Memory B cell (primary cell): ENCODE measurements at regions not wholly inside any gene's neighbourhood (a gene's known extent, or its start where the extent isn't known, plus 50 kb on each side); places are given as distances from the start of the nearest gene placed in this dataset.

Source experiments
- ATAC-seq: fragments of 150-1000 bp; cut with Tn5 transposase; 2 replicates; pipeline ENCODE4 v1.10.0; 2021; ENCODE audit warnings: low read depth, mild to moderate bottlenecking, moderate library complexity
- DNase-seq, 2 donors: peaks; one replicate each; pipeline ENCODE4 v3.0.0; 2022; ENCODE audit warnings: low spot score in 2 of 2
- H3K27ac Mint-ChIP-seq: one replicate; pipeline ENCODE4 v1.8.0; 2022; ENCODE audit warnings: mild to moderate bottlenecking, moderate library complexity, mixed read lengths
- H3K27me3 Mint-ChIP-seq: one replicate; pipeline ENCODE4 v1.8.0; 2022; ENCODE audit warnings: mixed read lengths
- H3K36me3 Mint-ChIP-seq: one replicate; pipeline ENCODE4 v1.8.0; 2022; ENCODE audit warnings: mild to moderate bottlenecking, mixed read lengths
- H3K4me1 Mint-ChIP-seq: one replicate; pipeline ENCODE4 v1.8.0; 2022; ENCODE audit warnings: mixed read lengths
- H3K4me3 Mint-ChIP-seq: one replicate; pipeline ENCODE4 v1.8.0; 2022; ENCODE audit warnings: mild to moderate bottlenecking, moderate library complexity, mixed read lengths
- H3K9me3 Mint-ChIP-seq: one replicate; pipeline ENCODE4 v1.8.0; 2022; ENCODE audit warnings: mixed read lengths

- Mint-ChIP-seq H3K27me3 (peaks cover 8% of the 10 kb centered on the region), H3K36me3 (no peaks in the 10 kb centered on the region), H3K4me1 (no peaks in the 10 kb centered on the region), H3K4me3 (no peak overlapping the region), H3K9me3 (no peaks in the 10 kb centered on the region), H3K27ac (no peak overlapping the region)
- ATAC-seq (no peak), DNase-seq (no peak)
Observed at GRCh38 chr3:132236701-132237651, 80.2 kb upstream of the ACP3 start.

GRCh38 chr3:132237652-132238032 is 79.6 kb upstream of the ACP3 start:
- Mint-ChIP-seq H3K4me3 (no peak overlapping the region), H3K4me1 (no peaks in the 10 kb centered on the region), H3K27me3 (peaks cover 10% of the 10 kb centered on the region), H3K36me3 (no peaks in the 10 kb centered on the region), H3K27ac (no peak overlapping the region), H3K9me3 (no peaks in the 10 kb centered on the region)
- DNase-seq (no peak), ATAC-seq (no peak)

- Mint-ChIP-seq H3K27me3 (peaks cover 10% of the 10 kb centered on the region), H3K9me3 (no peaks in the 10 kb centered on the region), H3K36me3 (no peaks in the 10 kb centered on the region), H3K27ac (no peak overlapping the region), H3K4me3 (no peak overlapping the region), H3K4me1 (no peaks in the 10 kb centered on the region)
- DNase-seq: no peak
- no peak for ATAC-seq
Observed at GRCh38 chr3:132239587-132239986, 77.6 kb upstream of the ACP3 start.

- DNase-seq (no peak), ATAC-seq (no peak)
- Mint-ChIP-seq H3K4me3 (no peak overlapping the region), H3K27ac (no peak overlapping the region), H3K9me3 (no peaks in the 10 kb centered on the region), H3K4me1 (no peaks in the 10 kb centered on the region), H3K27me3 (peaks cover 7% of the 10 kb centered on the region), H3K36me3 (no peaks in the 10 kb centered on the region)
Observed at GRCh38 chr3:132241776-132242514, 75.3 kb upstream of the ACP3 start.

- peaks cover 9% of the 10 kb centered on the region for H3K27me3 Mint-ChIP-seq
- no peaks in the 10 kb centered on the region for H3K9me3 Mint-ChIP-seq
- no peak for ATAC-seq
- no peak for DNase-seq
- H3K36me3 Mint-ChIP-seq: no peaks in the 10 kb centered on the region
- H3K4me3 Mint-ChIP-seq: no peak overlapping the region
- H3K4me1 Mint-ChIP-seq: no peaks in the 10 kb centered on the region
- H3K27ac Mint-ChIP-seq: no peak overlapping the region
Observed at GRCh38 chr3:132242790-132243189, 74.4 kb upstream of the ACP3 start.

GRCh38 chr3:132245552-132246142 is 71.6 kb upstream of the ACP3 start:
- DNase-seq: no peak
- Mint-ChIP-seq H3K36me3 (no peaks in the 10 kb centered on the region), H3K9me3 (no peaks in the 10 kb centered on the region), H3K4me1 (no peaks in the 10 kb centered on the region), H3K27me3 (peaks cover 9% of the 10 kb centered on the region), H3K4me3 (no peak overlapping the region), H3K27ac (no peak overlapping the region)
- ATAC-seq: no peak

GRCh38 chr3:132246212-132246611 is 71.0 kb upstream of the ACP3 start:
- no peak for ATAC-seq
- no peak overlapping the region for H3K27ac Mint-ChIP-seq
- no peak overlapping the region for H3K4me3 Mint-ChIP-seq
- peaks cover 8% of the 10 kb centered on the region for H3K27me3 Mint-ChIP-seq
- H3K9me3 Mint-ChIP-seq: no peaks in the 10 kb centered on the region
- no peak for DNase-seq
- H3K4me1 Mint-ChIP-seq: no peaks in the 10 kb centered on the region
- H3K36me3 Mint-ChIP-seq: no peaks in the 10 kb centered on the region

DNA sequence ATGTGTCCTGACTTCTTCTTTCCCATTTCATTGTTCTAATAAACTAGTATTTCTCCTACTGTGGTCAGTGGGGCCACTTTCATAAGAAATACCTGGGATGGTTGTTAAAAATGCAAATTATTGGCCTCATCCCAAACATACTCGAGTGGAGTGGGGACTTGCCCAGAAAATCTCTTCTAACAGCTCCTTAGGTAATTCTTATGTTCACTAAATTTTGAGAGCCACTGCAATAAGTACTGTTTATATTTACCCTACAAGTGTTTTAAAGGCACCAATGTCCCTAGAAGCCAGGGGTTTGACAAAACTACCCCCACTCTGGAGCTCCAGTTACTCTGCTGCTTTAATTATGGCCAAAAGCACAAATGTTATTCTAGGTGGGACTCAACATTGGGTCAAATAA is 70.0 kb upstream of the ACP3 start:
- Mint-ChIP-seq H3K4me3 (no peak overlapping the region), H3K27me3 (peaks cover 3% of the 10 kb centered on the region), H3K4me1 (no peaks in the 10 kb centered on the region), H3K27ac (no peak overlapping the region), H3K9me3 (no peaks in the 10 kb centered on the region), H3K36me3 (no peaks in the 10 kb centered on the region)
- ATAC-seq: no peak
- no peak for DNase-seq

DNA sequence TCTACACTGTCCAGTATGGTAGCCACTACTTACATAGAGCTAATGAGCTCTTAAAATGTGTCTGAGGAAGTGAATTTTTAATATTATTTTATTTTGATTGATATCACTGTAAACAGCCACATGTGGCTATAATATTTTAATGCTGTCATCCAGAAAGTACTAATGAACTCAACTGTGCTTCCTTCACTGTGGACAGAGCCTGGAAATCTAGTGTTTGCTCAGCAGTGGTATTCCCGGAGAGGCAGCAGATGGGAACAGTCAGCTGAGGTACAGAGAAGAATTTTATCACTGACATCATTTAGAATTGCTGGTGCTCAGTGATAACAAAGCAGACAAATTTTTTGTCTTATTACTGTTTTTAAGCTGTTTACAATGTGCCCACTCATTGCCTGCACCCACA is 68.7 kb upstream of the ACP3 start:
- no peak for ATAC-seq
- no peaks in the 10 kb centered on the region for H3K9me3 Mint-ChIP-seq
- DNase-seq: no peak
- H3K4me1 Mint-ChIP-seq: no peaks in the 10 kb centered on the region
- H3K4me3 Mint-ChIP-seq: no peak overlapping the region
- peaks cover 4% of the 10 kb centered on the region for H3K27me3 Mint-ChIP-seq
- H3K36me3 Mint-ChIP-seq: no peaks in the 10 kb centered on the region
- H3K27ac Mint-ChIP-seq: no peak overlapping the region

- DNase-seq (peak; percentile 7 to 9), ATAC-seq (no peak)
- Mint-ChIP-seq H3K27me3 (peaks cover 2% of the 10 kb centered on the region), H3K4me3 (no peak overlapping the region), H3K36me3 (no peaks in the 10 kb centered on the region), H3K4me1 (no peaks in the 10 kb centered on the region), H3K27ac (no peak overlapping the region), H3K9me3 (no peaks in the 10 kb centered on the region)
Observed at GRCh38 chr3:132253262-132253878, 63.8 kb upstream of the ACP3 start.

DNA sequence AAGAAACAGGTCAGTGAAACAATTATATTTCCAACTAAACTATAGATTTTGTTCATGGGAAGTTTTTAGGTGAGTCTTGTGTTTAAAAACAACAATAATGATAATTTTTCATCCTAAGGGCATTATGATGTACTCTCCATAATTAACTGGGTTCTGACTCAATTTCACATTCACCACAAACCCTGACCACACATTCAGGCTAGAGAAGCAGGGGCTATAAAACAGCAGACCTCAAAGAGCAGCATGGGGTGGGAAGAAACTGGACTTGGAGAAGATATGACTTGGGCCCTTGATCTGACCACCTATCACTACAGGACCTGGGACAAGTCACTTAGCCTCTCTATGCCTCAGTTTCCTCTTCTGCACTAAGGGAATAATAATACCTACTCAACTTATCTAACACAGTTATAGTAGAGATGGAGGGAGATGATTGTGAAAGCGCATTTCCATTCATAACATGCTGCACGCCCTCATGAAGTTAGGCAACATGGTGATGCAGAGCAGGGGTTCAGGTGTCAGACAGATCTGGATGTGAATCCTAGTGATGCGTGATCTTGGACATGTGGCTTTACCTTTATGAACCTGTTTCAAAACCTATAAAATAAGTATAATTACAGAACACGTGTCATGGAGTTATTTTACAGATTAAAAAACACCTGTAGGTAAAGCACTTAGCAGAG is 63.0 kb upstream of the ACP3 start:
- ATAC-seq (no peak), DNase-seq (no peak)
- Mint-ChIP-seq H3K27me3 (peaks cover 2% of the 10 kb centered on the region), H3K36me3 (no peaks in the 10 kb centered on the region), H3K4me1 (no peaks in the 10 kb centered on the region), H3K27ac (no peak overlapping the region), H3K4me3 (no peak overlapping the region), H3K9me3 (no peaks in the 10 kb centered on the region)

- Mint-ChIP-seq H3K27ac (no peak overlapping the region), H3K4me3 (no peak overlapping the region), H3K9me3 (no peaks in the 10 kb centered on the region), H3K4me1 (no peaks in the 10 kb centered on the region), H3K27me3 (peaks cover 2% of the 10 kb centered on the region), H3K36me3 (no peaks in the 10 kb centered on the region)
- DNase-seq (no peak), ATAC-seq (no peak)
Observed at GRCh38 chr3:132255041-132255745, 62.0 kb upstream of the ACP3 start.

DNA sequence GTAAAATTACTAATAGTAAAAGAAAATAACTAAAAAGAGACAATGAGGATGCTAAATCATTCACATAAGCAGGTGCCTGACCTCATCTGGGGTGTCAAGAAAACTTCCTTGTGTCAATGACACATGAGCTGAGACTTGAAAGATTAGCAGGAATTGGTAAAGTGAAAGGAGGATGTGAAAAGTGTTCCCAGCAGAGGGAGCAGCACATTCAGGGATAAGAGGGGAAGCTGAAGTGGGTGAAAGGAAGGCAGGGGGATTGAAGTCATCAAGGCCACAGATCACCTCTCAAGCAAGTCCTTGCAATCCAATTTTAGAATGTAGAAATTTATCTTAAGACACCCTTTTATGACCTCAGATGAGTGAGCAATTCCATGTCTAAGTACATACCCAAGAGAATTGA is 60.2 kb upstream of the ACP3 start:
- no peaks in the 10 kb centered on the region for H3K9me3 Mint-ChIP-seq
- H3K36me3 Mint-ChIP-seq: no peaks in the 10 kb centered on the region
- no peak overlapping the region for H3K27ac Mint-ChIP-seq
- DNase-seq: no peak
- peaks cover 3% of the 10 kb centered on the region for H3K27me3 Mint-ChIP-seq
- ATAC-seq: no peak
- H3K4me3 Mint-ChIP-seq: no peak overlapping the region
- H3K4me1 Mint-ChIP-seq: no peaks in the 10 kb centered on the region
